Pons (tissue), 1 donor: ENCODE measurements at regions not wholly inside any gene's neighbourhood (a gene's known extent, or its start where the extent isn't known, plus 50 kb on each side); places are given as distances from the start of the nearest gene placed in this dataset.

ENCODE experiments used
- DNase-seq: peaks from one replicate; pipeline ENCODE4 v3.0.0-alpha.2; 2016; ENCODE audit warnings: low spot score

- DNase-seq: no peak
These were observed 76.5 kb upstream of the GPR12 start for GRCh38 chr13:26837102-26837501.

- DNase-seq: no peak
These were observed 76.0 kb upstream of the GPR12 start for GRCh38 chr13:26836626-26837025.

- no peak for DNase-seq
These were observed 74.1 kb upstream of the GPR12 start for GRCh38 chr13:26834646-26835045.

GRCh38 chr13:26831336-26831908 lies 70.8 kb upstream of the GPR12 start:
- no peak for DNase-seq

GRCh38 chr13:26829716-26830115 lies 69.1 kb upstream of the GPR12 start:
- no peak for DNase-seq

GRCh38 chr13:26824581-26824980 lies 64.0 kb upstream of the GPR12 start:
- no peak for DNase-seq

GRCh38 chr13:26822146-26822545 lies 61.6 kb upstream of the GPR12 start:
- DNase-seq: no peak

- no peak for DNase-seq
These were observed 61.1 kb upstream of the GPR12 start for GRCh38 chr13:26821672-26822071.

- DNase-seq: no peak
These were observed 60.3 kb upstream of the GPR12 start for GRCh38 chr13:26820871-26821270.

GRCh38 chr13:26819046-26819445 lies 58.5 kb upstream of the GPR12 start:
- DNase-seq: no peak

- DNase-seq: no peak
These were observed 56.3 kb upstream of the GPR12 start for GRCh38 chr13:26816881-26817280.

- no peak for DNase-seq
These were observed 53.4 kb upstream of the GPR12 start for GRCh38 chr13:26813980-26814348.

- no peak for DNase-seq
These were observed 52.9 kb upstream of the GPR12 start for GRCh38 chr13:26813321-26813979.

- DNase-seq: no peak
These were observed 51.0 kb upstream of the GPR12 start for GRCh38 chr13:26811581-26811980.
